Right atrium auricular region (tissue), 2 donors: ENCODE measurements at regions not wholly inside any gene's neighbourhood (a gene's known extent, or its start where the extent isn't known, plus 50 kb on each side); places are given as distances from the start of the nearest gene placed in this dataset.

ENCODE experiments used
- DNase-seq: peaks from one replicate; pipeline ENCODE4 v3.0.0-alpha.2; 2019; ENCODE audit warnings: low spot score
- H3K27ac ChIP-seq, 2 donors: fragments of 200-600 bp; sonication (generic); 1 replicate in 1 of 2; 2 replicates in 1 of 2; pipeline ENCODE4 v1.5.1; 2016 to 2019
- H3K27me3 ChIP-seq, 2 donors: fragments of 200-600 bp; sonication (generic); one replicate each; pipeline versions ENCODE4 v1.5.1 to v1.6.0; 2017 to 2019
- H3K36me3 ChIP-seq: fragments of 200-600 bp; sonication (generic); one replicate; pipeline ENCODE4 v1.5.1; 2016
- H3K4me1 ChIP-seq, 2 donors: fragments of 200-600 bp; sonication (generic); one replicate each; pipeline versions ENCODE4 v1.5.1 to v1.6.0; 2017 to 2019
- H3K4me3 ChIP-seq, 2 donors: fragments of 200-600 bp; sonication (generic); 1 replicate in 1 of 2; 2 replicates in 1 of 2; pipeline ENCODE4 v1.5.1; 2017 to 2019; ENCODE audit warnings: mild to moderate bottlenecking in 1 of 2, moderate library complexity in 1 of 2
- H3K9me3 ChIP-seq, 2 donors: fragments of 200-600 bp; sonication (generic); one replicate each; pipeline ENCODE4 v1.5.1; 2019
- TF ChIP-seq, protein P1 (sequence below), 2 donors: fragments of 200-600 bp; sonication (generic); IDR thresholded peaks; one replicate each; pipeline ENCODE4 v1.5.1; 2019; ENCODE audit warnings: antibody characterized with exemption in 2 of 2

DNA sequence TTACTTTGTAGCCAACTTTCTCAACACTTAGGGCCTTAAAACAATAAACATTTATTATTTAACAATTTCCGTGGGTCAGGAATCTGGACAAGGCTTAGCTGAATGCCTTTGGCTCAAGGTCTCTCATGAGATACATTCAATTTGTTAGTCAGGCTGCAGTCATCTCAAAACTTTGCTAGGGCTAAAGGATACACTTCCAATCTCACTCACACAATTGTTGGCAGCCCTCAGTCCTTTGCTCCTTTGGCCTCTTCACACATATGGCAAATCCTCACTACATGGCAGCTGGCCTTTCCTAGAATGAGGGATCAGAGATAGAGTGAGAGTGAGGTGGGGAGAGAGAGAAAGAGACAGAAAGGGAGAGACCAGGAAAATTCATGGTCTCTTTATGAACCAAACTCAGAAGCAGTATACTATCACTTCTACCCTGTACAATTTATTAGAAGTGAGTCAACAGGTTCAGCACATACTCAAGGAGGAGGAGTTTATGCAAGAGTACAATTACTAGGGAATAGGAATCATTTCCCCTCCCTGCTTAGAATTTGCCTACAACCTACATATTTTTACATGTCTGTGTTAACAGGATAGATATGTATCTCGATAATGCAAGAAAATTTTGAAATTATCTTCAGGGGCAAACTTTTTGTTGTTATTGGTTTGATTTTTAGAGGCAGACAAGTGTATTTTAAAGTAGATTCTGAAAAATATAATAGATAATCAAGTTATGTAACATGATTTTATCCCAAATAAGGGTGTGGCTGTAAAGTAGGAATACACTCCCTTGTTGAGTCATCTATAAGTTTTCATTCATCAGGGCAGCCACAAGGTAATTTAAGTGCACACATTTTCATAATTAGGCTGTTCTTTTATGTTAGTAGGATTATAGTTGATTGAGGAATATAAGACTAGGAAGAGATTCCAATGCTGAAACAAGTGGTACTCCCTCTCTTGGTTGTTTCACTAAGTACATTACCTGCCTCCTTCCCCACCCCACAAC is 85.9 kb upstream of the HMGCLL1 start:
- Histone ChIP-seq H3K27ac (no peak overlapping the region), H3K27me3 (no peaks in the 10 kb centered on the region), H3K9me3 (peaks cover 0 to 6% of the 10 kb centered on the region in 2 donors), H3K4me3 (no peak overlapping the region), H3K36me3 (no peaks in the 10 kb centered on the region), H3K4me1 (no peaks in the 10 kb centered on the region)
- TF ChIP-seq, protein P1, sequence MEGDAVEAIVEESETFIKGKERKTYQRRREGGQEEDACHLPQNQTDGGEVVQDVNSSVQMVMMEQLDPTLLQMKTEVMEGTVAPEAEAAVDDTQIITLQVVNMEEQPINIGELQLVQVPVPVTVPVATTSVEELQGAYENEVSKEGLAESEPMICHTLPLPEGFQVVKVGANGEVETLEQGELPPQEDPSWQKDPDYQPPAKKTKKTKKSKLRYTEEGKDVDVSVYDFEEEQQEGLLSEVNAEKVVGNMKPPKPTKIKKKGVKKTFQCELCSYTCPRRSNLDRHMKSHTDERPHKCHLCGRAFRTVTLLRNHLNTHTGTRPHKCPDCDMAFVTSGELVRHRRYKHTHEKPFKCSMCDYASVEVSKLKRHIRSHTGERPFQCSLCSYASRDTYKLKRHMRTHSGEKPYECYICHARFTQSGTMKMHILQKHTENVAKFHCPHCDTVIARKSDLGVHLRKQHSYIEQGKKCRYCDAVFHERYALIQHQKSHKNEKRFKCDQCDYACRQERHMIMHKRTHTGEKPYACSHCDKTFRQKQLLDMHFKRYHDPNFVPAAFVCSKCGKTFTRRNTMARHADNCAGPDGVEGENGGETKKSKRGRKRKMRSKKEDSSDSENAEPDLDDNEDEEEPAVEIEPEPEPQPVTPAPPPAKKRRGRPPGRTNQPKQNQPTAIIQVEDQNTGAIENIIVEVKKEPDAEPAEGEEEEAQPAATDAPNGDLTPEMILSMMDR (IDR thresholded peaks at IDR 0.05) = no peak
- DNase-seq = no peak

DNA sequence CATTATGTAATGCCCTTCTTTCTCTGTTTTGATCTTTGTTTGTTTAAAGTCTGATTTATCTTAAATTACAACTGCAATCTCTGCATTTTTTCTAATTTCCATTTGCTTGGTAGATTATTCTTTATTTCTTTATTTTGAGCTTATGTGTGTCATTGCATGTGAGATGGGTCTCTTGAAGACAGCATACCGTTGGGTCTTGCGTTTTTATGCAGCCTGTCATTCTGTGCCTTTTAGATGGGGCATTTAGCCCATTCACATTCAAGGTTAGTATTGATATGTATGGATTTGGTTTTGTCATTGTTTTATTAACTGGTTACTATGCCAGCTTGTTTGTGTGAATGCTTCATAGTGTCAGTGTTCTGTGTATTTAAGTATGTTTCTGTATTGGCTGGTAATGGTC is 84.9 kb upstream of the HMGCLL1 start:
- no peaks in the 10 kb centered on the region for H3K4me1 ChIP-seq
- H3K27ac ChIP-seq = no peak overlapping the region
- H3K27me3 ChIP-seq = no peaks in the 10 kb centered on the region
- TF ChIP-seq, protein P1 (IDR thresholded peaks at IDR 0.05) = no peak
- no peaks in the 10 kb centered on the region for H3K36me3 ChIP-seq
- no peak overlapping the region for H3K4me3 ChIP-seq
- DNase-seq = no peak
- peaks cover 0 to 6% of the 10 kb centered on the region in 2 donors for H3K9me3 ChIP-seq

DNA sequence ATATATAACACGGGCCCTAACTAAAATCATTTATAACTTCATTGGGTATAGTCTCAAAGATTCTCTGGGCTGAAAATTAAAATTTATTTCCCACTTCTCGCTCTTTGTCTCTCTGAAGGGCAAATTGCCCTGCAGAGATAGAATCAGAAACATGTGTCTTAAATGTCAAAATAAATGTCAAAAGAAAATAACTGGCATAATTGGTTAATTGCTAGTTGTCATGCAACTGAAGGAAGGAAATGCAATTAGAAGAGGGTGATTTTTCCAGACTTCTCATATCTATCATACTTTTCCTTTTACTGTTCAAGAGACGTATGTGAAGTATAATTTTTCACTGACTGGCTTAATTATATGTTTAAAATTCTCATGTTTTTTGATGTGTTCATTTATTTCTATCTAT is 80.3 kb upstream of the HMGCLL1 start:
- no peak for DNase-seq
- TF ChIP-seq, protein P1 (IDR thresholded peaks at IDR 0.05) = no peak
- Histone ChIP-seq H3K9me3 (peaks cover 0 to 6% of the 10 kb centered on the region in 2 donors), H3K27me3 (no peaks in the 10 kb centered on the region), H3K36me3 (no peaks in the 10 kb centered on the region), H3K4me3 (no peak overlapping the region), H3K27ac (no peak overlapping the region), H3K4me1 (no peaks in the 10 kb centered on the region)

DNA sequence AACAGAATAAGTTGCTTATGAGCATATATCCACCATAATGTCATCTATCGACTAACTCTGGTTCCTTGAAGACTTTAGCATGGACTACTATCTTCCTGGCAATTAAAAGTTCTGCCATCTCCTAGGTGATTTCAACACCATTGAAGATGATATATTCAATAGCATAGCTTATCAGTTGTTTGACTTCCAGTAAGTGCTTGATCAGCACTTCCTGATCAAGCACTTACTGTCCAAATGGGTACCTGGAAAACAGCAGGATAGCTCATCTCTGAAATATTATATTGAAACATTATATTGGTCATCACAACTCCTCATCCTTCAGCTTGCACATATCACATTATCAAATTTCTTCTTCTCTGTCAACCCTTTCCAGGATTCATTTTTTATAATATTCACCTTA is 75.5 kb upstream of the HMGCLL1 start:
- H3K4me3 ChIP-seq = no peak overlapping the region
- TF ChIP-seq, protein P1 (IDR thresholded peaks at IDR 0.05) = no peak
- no peak overlapping the region for H3K27ac ChIP-seq
- no peaks in the 10 kb centered on the region for H3K27me3 ChIP-seq
- no peaks in the 10 kb centered on the region for H3K4me1 ChIP-seq
- no peaks in the 10 kb centered on the region for H3K36me3 ChIP-seq
- no peak for DNase-seq
- H3K9me3 ChIP-seq = no peaks in the 10 kb centered on the region

DNA sequence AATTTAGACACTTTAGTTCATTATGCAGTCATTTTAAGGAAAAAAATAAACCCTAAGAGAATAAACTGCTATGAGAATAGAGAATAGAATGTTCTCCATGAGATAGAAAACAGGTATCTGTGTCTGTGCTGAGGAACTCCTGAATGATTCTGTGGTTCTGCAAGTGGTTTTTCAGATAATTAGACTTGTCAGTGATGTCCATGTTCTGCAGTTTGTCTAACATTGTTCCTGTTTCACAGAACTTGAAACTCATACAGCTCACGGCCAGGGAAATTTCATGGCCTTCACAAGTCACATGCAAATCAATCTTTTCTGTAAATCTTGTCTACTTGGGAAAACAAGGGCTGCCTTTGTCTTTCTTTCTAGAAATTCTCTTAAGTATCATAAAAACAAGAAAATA is 73.4 kb upstream of the HMGCLL1 start:
- DNase-seq = no peak
- H3K9me3 ChIP-seq = no peaks in the 10 kb centered on the region
- no peaks in the 10 kb centered on the region for H3K36me3 ChIP-seq
- no peak overlapping the region for H3K27ac ChIP-seq
- H3K4me3 ChIP-seq = no peak overlapping the region
- no peaks in the 10 kb centered on the region for H3K4me1 ChIP-seq
- TF ChIP-seq, protein P1 (IDR thresholded peaks at IDR 0.05) = no peak
- no peaks in the 10 kb centered on the region for H3K27me3 ChIP-seq
